ENCODE measurements at regions not wholly inside any gene's neighbourhood (a gene's known extent, or its start where the extent isn't known, plus 50 kb on each side); places are given as distances from the start of the nearest gene placed in this dataset.

- no peak for TF ChIP-seq CTCF (optimal IDR thresholded peaks at IDR 0.05 in 1 of 3, IDR thresholded peaks at IDR 0.05 in 1 of 3, conservative IDR thresholded peaks at IDR 0.05 in 1 of 3; ENCODE audit: extremely low read depth in 1 of 3, insufficient read depth in 2 of 3, low read length in 3 of 3)
- TF ChIP-seq EZH2 (IDR thresholded peaks at IDR 0.05; ENCODE audit: low read length): no peak
Measured at GRCh38 chr1:112332176-112333150, 63.6 kb upstream of the CTTNBP2NL start.
